A204.1 (cell line): ENCODE measurements at regions not wholly inside any gene's neighbourhood (a gene's known extent, or its start where the extent isn't known, plus 50 kb on each side); places are given as distances from the start of the nearest gene placed in this dataset.
"Not testable (repeated sequence)": the region's sequence is repeated elsewhere in the genome, so short reads cannot be mapped to it uniquely, and the experiment has no call there.

Experiments
- FAIRE-seq: peaks from 2 replicates; lab custom pipeline; 2012; peaks lifted over from hg19 to GRCh38; lab: Jason Lieb, UNC

- FAIRE-seq, result no peak
These were observed 127.6 kb downstream of the UTP18 start for GRCh38 chr17:51387986-51388385.

- FAIRE-seq, result no peak
These were observed 129.5 kb downstream of the UTP18 start for GRCh38 chr17:51389875-51390274.

GRCh38 chr17:51391982-51392654, 131.8 kb downstream of the UTP18 start:
- no peak for FAIRE-seq

GRCh38 chr17:51395621-51396020, 135.3 kb downstream of the UTP18 start:
- FAIRE-seq, result no peak

- FAIRE-seq, result no peak
These were observed 137.2 kb downstream of the UTP18 start for GRCh38 chr17:51397361-51398127.

GRCh38 chr17:51398128-51398525, 137.8 kb downstream of the UTP18 start:
- no peak for FAIRE-seq

GRCh38 chr17:51398687-51399086, 138.3 kb downstream of the UTP18 start:
- FAIRE-seq, result no peak

GRCh38 chr17:51401279-51401678, 140.9 kb downstream of the UTP18 start:
- no peak for FAIRE-seq

- FAIRE-seq, result no peak
These were observed 142.6 kb downstream of the UTP18 start for GRCh38 chr17:51402899-51403298.

GRCh38 chr17:51407576-51407975, 147.2 kb downstream of the UTP18 start:
- no peak for FAIRE-seq

- FAIRE-seq, result no peak
These were observed 159.1 kb downstream of the UTP18 start for GRCh38 chr17:51419476-51419875.

- no peak for FAIRE-seq
These were observed 161.2 kb downstream of the UTP18 start for GRCh38 chr17:51421525-51421924.

- FAIRE-seq, result no peak
These were observed 162.3 kb downstream of the UTP18 start for GRCh38 chr17:51422634-51423033.

- no peak for FAIRE-seq
These were observed 163.2 kb downstream of the UTP18 start for GRCh38 chr17:51423421-51424160.

- FAIRE-seq, result no peak
These were observed 165.4 kb downstream of the UTP18 start for GRCh38 chr17:51425773-51426172.

GRCh38 chr17:51427323-51427811, 167.0 kb downstream of the UTP18 start:
- FAIRE-seq, result no peak

- FAIRE-seq, result no peak
These were observed 167.5 kb downstream of the UTP18 start for GRCh38 chr17:51427856-51428255.

GRCh38 chr17:51428668-51429495, 168.5 kb downstream of the UTP18 start:
- FAIRE-seq, result no peak

GRCh38 chr17:51429938-51430337, 169.6 kb downstream of the UTP18 start:
- not testable (repeated sequence) for FAIRE-seq

- no peak for FAIRE-seq
These were observed 170.2 kb downstream of the UTP18 start for GRCh38 chr17:51430591-51430990.

GRCh38 chr17:51434434-51435170, 174.3 kb downstream of the UTP18 start:
- no peak for FAIRE-seq
